22Rv1 (cell line): ENCODE measurements at regions not wholly inside any gene's neighbourhood (a gene's known extent, or its start where the extent isn't known, plus 50 kb on each side); places are given as distances from the start of the nearest gene placed in this dataset.

Source experiments
- ZFX ChIP-seq: fragments of 450-650 bp; IDR thresholded peaks from 2 replicates; pipeline ENCODE4 v1.6.1; 2017; ENCODE audit warnings: antibody characterized with exemption, borderline replicate concordance
- TF ChIP-seq, protein P1 (sequence below): fragments of 450-650 bp; IDR thresholded peaks from 2 replicates; pipeline ENCODE4 v1.5.1; 2017; ENCODE audit warnings: mild to moderate bottlenecking

DNA sequence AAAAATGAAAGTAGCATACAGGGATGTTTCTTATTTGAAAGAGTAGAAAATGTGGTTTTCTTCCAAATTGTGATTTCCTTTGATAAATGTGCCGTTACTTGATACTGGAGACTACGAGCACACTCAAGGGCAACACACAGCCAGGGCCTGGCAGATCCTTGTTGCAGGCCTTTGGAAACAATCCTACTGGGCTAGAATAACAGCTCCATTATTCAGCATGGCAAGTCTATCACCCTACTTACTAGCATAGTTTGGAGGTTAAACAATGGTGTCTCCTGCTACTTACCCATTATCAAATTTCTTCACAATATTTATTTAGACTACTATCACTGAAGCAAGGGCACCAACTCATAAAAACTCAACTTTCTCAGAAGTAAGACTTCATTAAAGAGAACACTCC, 140.8 kb upstream of the ZNF608 start:
- TF ChIP-seq, protein P1, sequence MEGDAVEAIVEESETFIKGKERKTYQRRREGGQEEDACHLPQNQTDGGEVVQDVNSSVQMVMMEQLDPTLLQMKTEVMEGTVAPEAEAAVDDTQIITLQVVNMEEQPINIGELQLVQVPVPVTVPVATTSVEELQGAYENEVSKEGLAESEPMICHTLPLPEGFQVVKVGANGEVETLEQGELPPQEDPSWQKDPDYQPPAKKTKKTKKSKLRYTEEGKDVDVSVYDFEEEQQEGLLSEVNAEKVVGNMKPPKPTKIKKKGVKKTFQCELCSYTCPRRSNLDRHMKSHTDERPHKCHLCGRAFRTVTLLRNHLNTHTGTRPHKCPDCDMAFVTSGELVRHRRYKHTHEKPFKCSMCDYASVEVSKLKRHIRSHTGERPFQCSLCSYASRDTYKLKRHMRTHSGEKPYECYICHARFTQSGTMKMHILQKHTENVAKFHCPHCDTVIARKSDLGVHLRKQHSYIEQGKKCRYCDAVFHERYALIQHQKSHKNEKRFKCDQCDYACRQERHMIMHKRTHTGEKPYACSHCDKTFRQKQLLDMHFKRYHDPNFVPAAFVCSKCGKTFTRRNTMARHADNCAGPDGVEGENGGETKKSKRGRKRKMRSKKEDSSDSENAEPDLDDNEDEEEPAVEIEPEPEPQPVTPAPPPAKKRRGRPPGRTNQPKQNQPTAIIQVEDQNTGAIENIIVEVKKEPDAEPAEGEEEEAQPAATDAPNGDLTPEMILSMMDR = no peak
- no peak for TF ChIP-seq ZFX
